ENCODE measurements at regions not wholly inside any gene's neighbourhood (a gene's known extent, or its start where the extent isn't known, plus 50 kb on each side); places are given as distances from the start of the nearest gene placed in this dataset.

DNA sequence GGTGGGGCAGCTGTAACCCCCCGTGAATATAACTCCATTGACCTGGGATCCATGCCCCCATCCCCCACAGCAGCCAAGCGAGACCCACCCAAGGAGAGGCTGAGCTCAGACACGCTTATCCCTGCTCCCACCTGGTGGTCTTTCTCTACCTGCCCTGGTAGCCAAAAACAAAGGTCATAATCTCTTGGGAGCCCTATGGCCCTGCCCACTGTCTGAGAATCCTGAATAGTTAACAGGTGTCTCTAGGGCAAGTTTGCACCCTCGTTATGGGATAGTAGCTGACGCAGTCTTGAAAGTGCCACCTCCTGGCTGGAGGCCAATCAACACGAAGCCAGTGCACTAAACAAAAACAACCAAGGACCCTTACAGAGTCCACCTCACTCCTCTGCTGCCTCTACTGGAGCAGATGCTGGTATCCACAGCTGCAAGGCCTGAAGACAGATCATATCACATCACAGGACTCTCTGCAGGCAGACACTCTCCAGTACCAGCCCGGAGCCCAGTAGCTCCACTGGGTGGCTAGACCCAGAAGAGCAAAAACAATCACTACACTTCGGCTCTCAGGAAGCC is 134.3 kb upstream of the C1orf174 start:
- Histone ChIP-seq H4K5ac (ENCODE audit: low read depth, low read length) (no peak overlapping the region), H3K4ac (ENCODE audit: low read depth, low read length) (no peak overlapping the region), H2AFZ (replicated peaks; ENCODE audit: low read length, poor library complexity) (no peak overlapping the region), H4K91ac (ENCODE audit: insufficient read depth, low read depth, low read length) (no peak overlapping the region), H3K79me1 (ENCODE audit: low read depth in 1 of 2, low read length in 2 of 2) (no peaks in the 10 kb centered on the region), H4K8ac (ENCODE audit: low read depth in 2 of 2, low read length in 2 of 2) (no peak overlapping the region), H3K9me3 (ENCODE audit: control insufficient read depth, insufficient read depth, low read length) (peaks cover 16% of the 10 kb centered on the region), H2BK5ac (ENCODE audit: low read depth, low read length, poor library complexity, severe bottlenecking) (no peak overlapping the region), H4K20me1 (ENCODE audit: insufficient read depth, low read length) (no peaks in the 10 kb centered on the region), H3K14ac (replicated peaks; ENCODE audit: low read depth, low read length) (no peak overlapping the region), H3K36me3 (ENCODE audit: control insufficient read depth, insufficient read depth, low read length) (no peaks in the 10 kb centered on the region), H2AK5ac (ENCODE audit: low read depth, low read length) (no peak overlapping the region), H3K4me2 (ENCODE audit: low read depth, low read length) (no peak overlapping the region), H3K4me1 (ENCODE audit: control insufficient read depth, insufficient read depth, low read length) (no peaks in the 10 kb centered on the region), H3K18ac (ENCODE audit: low read depth, low read length) (no peak overlapping the region), H3K9ac (ENCODE audit: low read depth, low read length) (no peak overlapping the region), H2BK120ac (ENCODE audit: low read depth, low read length) (no peak overlapping the region), H3K56ac (ENCODE audit: extremely low read depth, insufficient read depth, low read length) (no peak overlapping the region), H3K27ac (ENCODE audit: insufficient read depth, low read length) (no peak overlapping the region), H2AK9ac (replicated peaks; ENCODE audit: low read depth, low read length, poor library complexity) (no peak overlapping the region), H3K4me3 (ENCODE audit: insufficient read depth, low read depth, low read length) (no peak overlapping the region), H3K27me3 (ENCODE audit: control insufficient read depth, insufficient read depth, low read length) (no peaks in the 10 kb centered on the region), H3K23ac (ENCODE audit: low read depth, low read length) (no peak overlapping the region), H3K9me1 (ENCODE audit: insufficient read depth, low read length) (no peaks in the 10 kb centered on the region), H2BK15ac (ENCODE audit: low read depth, low read length) (no peak overlapping the region), H2BK20ac (ENCODE audit: low read depth, low read length) (no peak overlapping the region)
- POLR2A ChIA-PET (ENCODE audit: unreplicated experiment), result no interaction called here
- in situ Hi-C loops (cut with MboI; ENCODE audit: low sequenced_read_pairs), result no loop called here
- TF ChIP-seq RCOR1 (IDR thresholded peaks at IDR 0.05; ENCODE audit: insufficient replicate concordance, low read length), result no peak
- TF ChIP-seq CHD1 (IDR thresholded peaks at IDR 0.05; ENCODE audit: low read depth, low read length), result no peak
- TF ChIP-seq SMC3 (IDR thresholded peaks at IDR 0.05; ENCODE audit: low read depth, low read length), result no peak
- TF ChIP-seq, protein P1, sequence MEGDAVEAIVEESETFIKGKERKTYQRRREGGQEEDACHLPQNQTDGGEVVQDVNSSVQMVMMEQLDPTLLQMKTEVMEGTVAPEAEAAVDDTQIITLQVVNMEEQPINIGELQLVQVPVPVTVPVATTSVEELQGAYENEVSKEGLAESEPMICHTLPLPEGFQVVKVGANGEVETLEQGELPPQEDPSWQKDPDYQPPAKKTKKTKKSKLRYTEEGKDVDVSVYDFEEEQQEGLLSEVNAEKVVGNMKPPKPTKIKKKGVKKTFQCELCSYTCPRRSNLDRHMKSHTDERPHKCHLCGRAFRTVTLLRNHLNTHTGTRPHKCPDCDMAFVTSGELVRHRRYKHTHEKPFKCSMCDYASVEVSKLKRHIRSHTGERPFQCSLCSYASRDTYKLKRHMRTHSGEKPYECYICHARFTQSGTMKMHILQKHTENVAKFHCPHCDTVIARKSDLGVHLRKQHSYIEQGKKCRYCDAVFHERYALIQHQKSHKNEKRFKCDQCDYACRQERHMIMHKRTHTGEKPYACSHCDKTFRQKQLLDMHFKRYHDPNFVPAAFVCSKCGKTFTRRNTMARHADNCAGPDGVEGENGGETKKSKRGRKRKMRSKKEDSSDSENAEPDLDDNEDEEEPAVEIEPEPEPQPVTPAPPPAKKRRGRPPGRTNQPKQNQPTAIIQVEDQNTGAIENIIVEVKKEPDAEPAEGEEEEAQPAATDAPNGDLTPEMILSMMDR (conservative IDR thresholded peaks at IDR 0.05; ENCODE audit: low read depth, low read length), result no peak
- TF ChIP-seq, protein P2, sequence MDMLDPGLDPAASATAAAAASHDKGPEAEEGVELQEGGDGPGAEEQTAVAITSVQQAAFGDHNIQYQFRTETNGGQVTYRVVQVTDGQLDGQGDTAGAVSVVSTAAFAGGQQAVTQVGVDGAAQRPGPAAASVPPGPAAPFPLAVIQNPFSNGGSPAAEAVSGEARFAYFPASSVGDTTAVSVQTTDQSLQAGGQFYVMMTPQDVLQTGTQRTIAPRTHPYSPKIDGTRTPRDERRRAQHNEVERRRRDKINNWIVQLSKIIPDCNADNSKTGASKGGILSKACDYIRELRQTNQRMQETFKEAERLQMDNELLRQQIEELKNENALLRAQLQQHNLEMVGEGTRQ (IDR thresholded peaks at IDR 0.05; ENCODE audit: low read depth, low read length), result no peak
- no peak for TF ChIP-seq FOS (IDR thresholded peaks at IDR 0.05; ENCODE audit: low read depth, low read length)
- TF ChIP-seq, protein P3, sequence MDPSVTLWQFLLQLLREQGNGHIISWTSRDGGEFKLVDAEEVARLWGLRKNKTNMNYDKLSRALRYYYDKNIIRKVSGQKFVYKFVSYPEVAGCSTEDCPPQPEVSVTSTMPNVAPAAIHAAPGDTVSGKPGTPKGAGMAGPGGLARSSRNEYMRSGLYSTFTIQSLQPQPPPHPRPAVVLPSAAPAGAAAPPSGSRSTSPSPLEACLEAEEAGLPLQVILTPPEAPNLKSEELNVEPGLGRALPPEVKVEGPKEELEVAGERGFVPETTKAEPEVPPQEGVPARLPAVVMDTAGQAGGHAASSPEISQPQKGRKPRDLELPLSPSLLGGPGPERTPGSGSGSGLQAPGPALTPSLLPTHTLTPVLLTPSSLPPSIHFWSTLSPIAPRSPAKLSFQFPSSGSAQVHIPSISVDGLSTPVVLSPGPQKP (IDR thresholded peaks at IDR 0.05; ENCODE audit: borderline replicate concordance, low read depth, low read length), result no peak
- no peak for TF ChIP-seq RAD21 (IDR thresholded peaks at IDR 0.05; ENCODE audit: low read length)
- TF ChIP-seq CEBPB (IDR thresholded peaks at IDR 0.05; ENCODE audit: low read depth, low read length), result no peak
- TF ChIP-seq MAFK (IDR thresholded peaks at IDR 0.05; ENCODE audit: low read depth, low read length), result no peak
- TF ChIP-seq NFE2L2 (IDR thresholded peaks at IDR 0.05; ENCODE audit: low read depth, low read length), result no peak
- no peak for TF ChIP-seq MAZ (IDR thresholded peaks at IDR 0.05; ENCODE audit: borderline replicate concordance, low read depth, low read length)
- no peak for TF ChIP-seq POLR2A (IDR thresholded peaks at IDR 0.05; ENCODE audit: low read depth, low read length)
- no peak for TF ChIP-seq RFX5 (IDR thresholded peaks at IDR 0.05; ENCODE audit: low read depth, low read length)
- no peak for TF ChIP-seq MXI1 (IDR thresholded peaks at IDR 0.05; ENCODE audit: borderline replicate concordance, low read depth, low read length)
- no peak for TF ChIP-seq BHLHE40 (IDR thresholded peaks at IDR 0.05; ENCODE audit: low read depth, low read length)
- CTCF ChIA-PET, result no interaction called here
- dilution Hi-C loops (cut with HindIII; ENCODE audit: low sequenced_read_pairs, unreplicated experiment), result no loop called here
- no peak for ATAC-seq (ENCODE audit: low read depth)
- WGBS, 2 experiments (ENCODE audit: extremely low coverage in 2 of 2, insufficient read length in 1 of 2), result no CpG with 5 or more reads among the region's 8 CpGs
- no peak for DNase-seq
- no TSS peak for BruUV-seq (replicated peaks)
- intact Hi-C loops (cut with micrococcal nuclease), result no loop called here
